ENCODE measurements at regions not wholly inside any gene's neighbourhood (a gene's known extent, or its start where the extent isn't known, plus 50 kb on each side); places are given as distances from the start of the nearest gene placed in this dataset.

DNA sequence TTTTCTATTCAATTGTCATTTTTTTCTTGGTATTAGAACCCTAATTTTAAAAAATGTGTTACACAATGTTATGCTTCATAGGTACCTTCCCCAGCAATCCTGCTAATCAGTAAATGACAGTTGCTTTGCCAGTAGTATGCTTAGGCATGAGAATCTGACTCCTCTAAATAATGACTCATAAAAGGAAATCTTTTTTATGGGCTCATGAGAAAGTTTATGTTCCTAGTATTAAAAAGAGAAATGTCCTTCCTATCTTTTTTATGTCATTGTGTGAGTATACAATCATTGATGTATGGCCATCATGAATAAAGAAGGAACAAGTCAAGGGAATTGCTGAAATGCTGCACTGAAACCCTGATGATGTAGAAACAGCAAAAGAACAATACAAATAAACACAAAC, 1237.7 kb upstream of the PCDH20 start:
- TF ChIP-seq, protein P1, sequence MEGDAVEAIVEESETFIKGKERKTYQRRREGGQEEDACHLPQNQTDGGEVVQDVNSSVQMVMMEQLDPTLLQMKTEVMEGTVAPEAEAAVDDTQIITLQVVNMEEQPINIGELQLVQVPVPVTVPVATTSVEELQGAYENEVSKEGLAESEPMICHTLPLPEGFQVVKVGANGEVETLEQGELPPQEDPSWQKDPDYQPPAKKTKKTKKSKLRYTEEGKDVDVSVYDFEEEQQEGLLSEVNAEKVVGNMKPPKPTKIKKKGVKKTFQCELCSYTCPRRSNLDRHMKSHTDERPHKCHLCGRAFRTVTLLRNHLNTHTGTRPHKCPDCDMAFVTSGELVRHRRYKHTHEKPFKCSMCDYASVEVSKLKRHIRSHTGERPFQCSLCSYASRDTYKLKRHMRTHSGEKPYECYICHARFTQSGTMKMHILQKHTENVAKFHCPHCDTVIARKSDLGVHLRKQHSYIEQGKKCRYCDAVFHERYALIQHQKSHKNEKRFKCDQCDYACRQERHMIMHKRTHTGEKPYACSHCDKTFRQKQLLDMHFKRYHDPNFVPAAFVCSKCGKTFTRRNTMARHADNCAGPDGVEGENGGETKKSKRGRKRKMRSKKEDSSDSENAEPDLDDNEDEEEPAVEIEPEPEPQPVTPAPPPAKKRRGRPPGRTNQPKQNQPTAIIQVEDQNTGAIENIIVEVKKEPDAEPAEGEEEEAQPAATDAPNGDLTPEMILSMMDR (IDR thresholded peaks at IDR 0.05), result no peak
- TF ChIP-seq TEAD1 (CRISPR knock-in tag; IDR thresholded peaks at IDR 0.05), result no peak
- TF ChIP-seq, protein P2, sequence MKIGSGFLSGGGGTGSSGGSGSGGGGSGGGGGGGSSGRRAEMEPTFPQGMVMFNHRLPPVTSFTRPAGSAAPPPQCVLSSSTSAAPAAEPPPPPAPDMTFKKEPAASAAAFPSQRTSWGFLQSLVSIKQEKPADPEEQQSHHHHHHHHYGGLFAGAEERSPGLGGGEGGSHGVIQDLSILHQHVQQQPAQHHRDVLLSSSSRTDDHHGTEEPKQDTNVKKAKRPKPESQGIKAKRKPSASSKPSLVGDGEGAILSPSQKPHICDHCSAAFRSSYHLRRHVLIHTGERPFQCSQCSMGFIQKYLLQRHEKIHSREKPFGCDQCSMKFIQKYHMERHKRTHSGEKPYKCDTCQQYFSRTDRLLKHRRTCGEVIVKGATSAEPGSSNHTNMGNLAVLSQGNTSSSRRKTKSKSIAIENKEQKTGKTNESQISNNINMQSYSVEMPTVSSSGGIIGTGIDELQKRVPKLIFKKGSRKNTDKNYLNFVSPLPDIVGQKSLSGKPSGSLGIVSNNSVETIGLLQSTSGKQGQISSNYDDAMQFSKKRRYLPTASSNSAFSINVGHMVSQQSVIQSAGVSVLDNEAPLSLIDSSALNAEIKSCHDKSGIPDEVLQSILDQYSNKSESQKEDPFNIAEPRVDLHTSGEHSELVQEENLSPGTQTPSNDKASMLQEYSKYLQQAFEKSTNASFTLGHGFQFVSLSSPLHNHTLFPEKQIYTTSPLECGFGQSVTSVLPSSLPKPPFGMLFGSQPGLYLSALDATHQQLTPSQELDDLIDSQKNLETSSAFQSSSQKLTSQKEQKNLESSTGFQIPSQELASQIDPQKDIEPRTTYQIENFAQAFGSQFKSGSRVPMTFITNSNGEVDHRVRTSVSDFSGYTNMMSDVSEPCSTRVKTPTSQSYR (CRISPR knock-in tag; IDR thresholded peaks at IDR 0.05), result no peak
- TF ChIP-seq, protein P3, sequence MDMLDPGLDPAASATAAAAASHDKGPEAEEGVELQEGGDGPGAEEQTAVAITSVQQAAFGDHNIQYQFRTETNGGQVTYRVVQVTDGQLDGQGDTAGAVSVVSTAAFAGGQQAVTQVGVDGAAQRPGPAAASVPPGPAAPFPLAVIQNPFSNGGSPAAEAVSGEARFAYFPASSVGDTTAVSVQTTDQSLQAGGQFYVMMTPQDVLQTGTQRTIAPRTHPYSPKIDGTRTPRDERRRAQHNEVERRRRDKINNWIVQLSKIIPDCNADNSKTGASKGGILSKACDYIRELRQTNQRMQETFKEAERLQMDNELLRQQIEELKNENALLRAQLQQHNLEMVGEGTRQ (CRISPR knock-in tag; IDR thresholded peaks at IDR 0.05), result no peak
- TF ChIP-seq, protein P4, sequence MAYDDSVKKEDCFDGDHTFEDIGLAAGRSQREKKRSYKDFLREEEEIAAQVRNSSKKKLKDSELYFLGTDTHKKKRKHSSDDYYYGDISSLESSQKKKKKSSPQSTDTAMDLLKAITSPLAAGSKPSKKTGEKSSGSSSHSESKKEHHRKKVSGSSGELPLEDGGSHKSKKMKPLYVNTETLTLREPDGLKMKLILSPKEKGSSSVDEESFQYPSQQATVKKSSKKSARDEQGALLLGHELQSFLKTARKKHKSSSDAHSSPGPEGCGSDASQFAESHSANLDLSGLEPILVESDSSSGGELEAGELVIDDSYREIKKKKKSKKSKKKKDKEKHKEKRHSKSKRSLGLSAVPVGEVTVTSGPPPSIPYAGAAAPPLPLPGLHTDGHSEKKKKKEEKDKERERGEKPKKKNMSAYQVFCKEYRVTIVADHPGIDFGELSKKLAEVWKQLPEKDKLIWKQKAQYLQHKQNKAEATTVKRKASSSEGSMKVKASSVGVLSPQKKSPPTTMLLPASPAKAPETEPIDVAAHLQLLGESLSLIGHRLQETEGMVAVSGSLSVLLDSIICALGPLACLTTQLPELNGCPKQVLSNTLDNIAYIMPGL (CRISPR knock-in tag; IDR thresholded peaks at IDR 0.05), result no peak
- no peak for TF ChIP-seq ZNF317 (CRISPR knock-in tag; IDR thresholded peaks at IDR 0.05; ENCODE audit: borderline replicate concordance, low read depth)
- TF ChIP-seq TEAD4 (CRISPR knock-in tag; IDR thresholded peaks at IDR 0.05), result no peak
- TF ChIP-seq, protein P5, sequence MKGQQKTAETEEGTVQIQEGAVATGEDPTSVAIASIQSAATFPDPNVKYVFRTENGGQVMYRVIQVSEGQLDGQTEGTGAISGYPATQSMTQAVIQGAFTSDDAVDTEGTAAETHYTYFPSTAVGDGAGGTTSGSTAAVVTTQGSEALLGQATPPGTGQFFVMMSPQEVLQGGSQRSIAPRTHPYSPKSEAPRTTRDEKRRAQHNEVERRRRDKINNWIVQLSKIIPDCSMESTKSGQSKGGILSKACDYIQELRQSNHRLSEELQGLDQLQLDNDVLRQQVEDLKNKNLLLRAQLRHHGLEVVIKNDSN (CRISPR knock-in tag; IDR thresholded peaks at IDR 0.05), result no peak
- TF ChIP-seq JUN (CRISPR knock-in tag; IDR thresholded peaks at IDR 0.05), result no peak
- no peak for TF ChIP-seq CREM (CRISPR knock-in tag; IDR thresholded peaks at IDR 0.05)
- TF ChIP-seq, protein P6, sequence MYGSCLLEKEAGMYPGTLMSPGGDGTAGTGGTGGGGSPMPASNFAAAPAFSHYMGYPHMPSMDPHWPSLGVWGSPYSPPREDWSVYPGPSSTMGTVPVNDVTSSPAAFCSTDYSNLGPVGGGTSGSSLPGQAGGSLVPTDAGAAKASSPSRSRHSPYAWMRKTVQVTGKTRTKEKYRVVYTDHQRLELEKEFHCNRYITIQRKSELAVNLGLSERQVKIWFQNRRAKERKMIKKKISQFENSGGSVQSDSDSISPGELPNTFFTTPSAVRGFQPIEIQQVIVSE (CRISPR knock-in tag; IDR thresholded peaks at IDR 0.05; ENCODE audit: borderline replicate concordance), result no peak
- no peak for TF ChIP-seq CBFB (CRISPR knock-in tag; IDR thresholded peaks at IDR 0.05; ENCODE audit: low read depth)
- no peak for TF ChIP-seq SP1 (CRISPR knock-in tag; conservative IDR thresholded peaks at IDR 0.05)
